NCI-H510A treated with DMSO at 0.1 percent for 48 hours (cell line): ENCODE measurements at regions not wholly inside any gene's neighbourhood (a gene's known extent, or its start where the extent isn't known, plus 50 kb on each side); places are given as distances from the start of the nearest gene placed in this dataset.
"Not testable (repeated sequence)": the region's sequence is repeated elsewhere in the genome, so short reads cannot be mapped to it uniquely, and the experiment has no call there.

ENCODE experiments used
- DNase-seq: peaks from one replicate; lab custom pipeline; 2025; lab: John Stamatoyannopoulos, UW

GRCh38 chr5:167320019-167320418, 971.4 kb upstream of the WWC1 start:
- DNase-seq = no peak

GRCh38 chr5:167332309-167332708, 959.1 kb upstream of the WWC1 start:
- DNase-seq = no peak

- no peak for DNase-seq
Measured at GRCh38 chr5:167336161-167336560, 955.3 kb upstream of the WWC1 start.

- no peak for DNase-seq
Measured at GRCh38 chr5:167339205-167339604, 952.2 kb upstream of the WWC1 start.

GRCh38 chr5:167346461-167346860, 945.0 kb upstream of the WWC1 start:
- DNase-seq = no peak

- DNase-seq = no peak
Measured at GRCh38 chr5:167348251-167348926, 943.1 kb upstream of the WWC1 start.

- DNase-seq = no peak
Measured at GRCh38 chr5:167348980-167349379, 942.5 kb upstream of the WWC1 start.

- no peak for DNase-seq
Measured at GRCh38 chr5:167351316-167351715, 940.1 kb upstream of the WWC1 start.

GRCh38 chr5:167352801-167353200, 938.6 kb upstream of the WWC1 start:
- DNase-seq = no peak

GRCh38 chr5:167355346-167355745, 936.1 kb upstream of the WWC1 start:
- no peak for DNase-seq

- no peak for DNase-seq
Measured at GRCh38 chr5:167356374-167356773, 935.1 kb upstream of the WWC1 start.

- no peak for DNase-seq
Measured at GRCh38 chr5:167358868-167359492, 932.5 kb upstream of the WWC1 start.

- no peak for DNase-seq
Measured at GRCh38 chr5:167361795-167362194, 929.6 kb upstream of the WWC1 start.

- DNase-seq = no peak
Measured at GRCh38 chr5:167363065-167363464, 928.4 kb upstream of the WWC1 start.

GRCh38 chr5:167375125-167375524, 916.3 kb upstream of the WWC1 start:
- DNase-seq = no peak

GRCh38 chr5:167378894-167379723, 912.3 kb upstream of the WWC1 start:
- DNase-seq = no peak

- no peak for DNase-seq
Measured at GRCh38 chr5:167381457-167381856, 910.0 kb upstream of the WWC1 start.

- DNase-seq = no peak
Measured at GRCh38 chr5:167389537-167389936, 901.9 kb upstream of the WWC1 start.

- not testable (repeated sequence) for DNase-seq
Measured at GRCh38 chr5:167391286-167391685, 900.2 kb upstream of the WWC1 start.

- no peak for DNase-seq
Measured at GRCh38 chr5:167392240-167392639, 899.2 kb upstream of the WWC1 start.

GRCh38 chr5:167393358-167393757, 898.1 kb upstream of the WWC1 start:
- no peak for DNase-seq

- no peak for DNase-seq
Measured at GRCh38 chr5:167402671-167403070, 888.8 kb upstream of the WWC1 start.

GRCh38 chr5:167406513-167406912, 884.9 kb upstream of the WWC1 start:
- DNase-seq = no peak
